HG03025 (cell line): ENCODE measurements at regions not wholly inside any gene's neighbourhood (a gene's known extent, or its start where the extent isn't known, plus 50 kb on each side); places are given as distances from the start of the nearest gene placed in this dataset.
"Not testable (repeated sequence)": the region's sequence is repeated elsewhere in the genome, so short reads cannot be mapped to it uniquely, and the experiment has no call there.

Source experiments
- ATAC-seq: cut with Tn5 transposase; IDR thresholded peaks from one replicate; pipeline ENCODE4 v1.9.1; 2021; ENCODE audit warnings: mild to moderate bottlenecking, moderate library complexity; ENCODE audit not compliant: unreplicated experiment, low FRiP score

DNA sequence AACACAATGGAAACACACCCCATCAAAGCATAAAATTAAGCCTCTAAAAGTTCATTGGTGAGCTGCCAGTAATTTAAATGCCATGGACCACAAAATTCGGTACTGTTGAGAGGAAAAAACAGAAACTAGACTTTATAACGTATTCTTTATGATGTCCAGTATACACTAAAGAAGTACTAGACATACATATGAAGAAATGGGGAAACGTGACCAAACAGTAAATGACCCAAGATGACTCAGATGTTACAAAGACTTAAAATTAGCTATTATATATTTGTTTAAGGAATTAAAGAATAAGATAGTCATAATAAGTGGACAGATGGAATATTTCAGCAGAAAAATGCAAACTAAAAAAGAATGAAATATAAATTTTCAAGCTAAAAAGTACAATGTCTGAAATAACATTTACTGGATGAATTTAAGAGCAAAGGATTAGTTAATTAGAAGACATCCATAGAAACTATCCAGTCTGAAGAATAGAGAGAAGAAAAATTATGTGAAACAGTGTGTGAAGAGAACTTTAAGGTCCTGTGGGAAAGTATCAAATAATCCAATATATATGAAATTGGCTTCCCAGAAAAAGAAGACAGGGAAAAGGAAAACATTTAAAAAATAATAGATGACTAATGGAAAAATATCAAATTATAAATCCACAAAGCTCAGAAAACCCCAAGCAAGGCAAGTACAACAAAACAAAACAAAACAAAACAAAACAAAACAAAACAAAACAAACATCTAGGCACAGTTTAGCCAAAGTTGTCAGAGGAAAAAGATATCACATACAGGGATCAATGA lies 69.4 kb downstream of the SAMD9 start:
- no peak for ATAC-seq

DNA sequence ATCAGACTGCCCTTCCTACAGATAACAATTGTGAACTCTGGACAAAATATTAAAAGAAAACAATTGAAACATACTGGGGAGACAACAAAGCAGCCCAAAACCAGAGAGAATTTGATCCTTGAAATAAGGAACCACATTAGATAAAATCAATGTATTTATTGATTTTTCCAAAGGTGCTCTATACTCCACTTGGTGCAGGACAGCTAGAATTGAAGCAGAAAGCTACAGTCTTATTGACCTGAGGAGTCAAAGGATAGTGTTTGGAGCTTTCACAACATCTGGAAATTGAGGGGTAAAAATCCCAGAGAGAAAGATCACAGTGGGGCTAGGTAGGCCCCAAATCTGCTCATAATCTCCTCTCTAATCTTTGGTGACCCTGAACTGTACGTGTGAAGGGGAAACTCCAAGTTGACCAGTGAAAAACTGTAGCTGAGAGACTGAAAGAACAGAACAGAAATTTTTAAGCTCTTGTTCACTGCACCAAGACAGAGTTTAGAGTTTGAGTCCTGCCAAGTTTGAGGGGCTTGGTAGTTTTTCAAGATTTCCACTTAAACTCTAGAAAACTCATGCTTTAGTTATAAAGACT lies 70.2 kb downstream of the SAMD9 start:
- ATAC-seq: no peak

DNA sequence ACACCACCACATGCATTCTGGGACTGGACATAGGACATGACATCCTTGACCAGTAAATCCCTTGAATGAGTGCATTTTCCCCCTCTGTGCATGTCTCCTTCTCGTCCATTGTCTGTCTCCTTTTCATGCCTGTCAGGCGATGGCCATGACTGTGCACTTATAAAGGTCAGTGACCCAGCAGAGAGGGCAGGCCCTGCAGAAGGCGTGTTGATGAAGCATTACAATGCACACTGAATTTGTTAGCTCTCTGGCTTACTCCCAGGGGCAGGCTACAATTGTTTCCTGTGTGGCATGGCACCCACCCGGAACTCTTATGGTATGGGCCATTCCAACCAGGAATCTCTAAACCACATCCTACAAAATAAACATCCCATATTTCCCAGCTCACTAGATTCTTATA lies 71.1 kb downstream of the SAMD9 start:
- ATAC-seq: no peak

DNA sequence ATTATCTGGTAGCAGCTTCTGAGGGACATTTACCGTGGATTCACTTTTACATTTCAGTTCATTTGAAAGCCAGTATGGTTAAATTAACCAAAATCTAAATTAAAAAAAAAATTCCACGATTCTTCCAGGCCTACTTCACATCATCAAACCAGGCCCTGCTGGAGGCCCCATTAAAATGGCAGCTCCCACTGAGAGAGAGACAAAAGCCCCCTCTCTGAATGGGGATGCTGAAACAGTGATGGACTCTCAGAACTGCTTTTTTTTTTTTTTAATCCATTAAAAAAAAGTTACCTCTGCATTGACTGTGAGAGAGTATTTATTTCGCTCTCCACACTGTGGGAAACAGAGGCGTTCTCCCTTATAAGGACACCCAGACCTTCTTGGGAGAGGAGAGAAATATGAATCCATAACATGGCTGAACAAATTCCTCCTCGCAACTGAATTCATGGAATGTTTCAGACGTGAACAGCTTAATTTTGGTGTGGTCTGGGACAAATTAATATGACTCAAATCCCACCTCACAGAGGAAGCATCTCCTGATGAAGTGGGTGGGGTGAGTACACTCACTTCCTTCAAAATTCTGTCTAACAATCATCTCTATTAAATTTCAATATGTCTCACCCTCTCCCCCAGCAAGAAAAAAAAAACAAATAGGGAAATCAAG lies 73.5 kb downstream of the SAMD9 start:
- ATAC-seq: no peak

DNA sequence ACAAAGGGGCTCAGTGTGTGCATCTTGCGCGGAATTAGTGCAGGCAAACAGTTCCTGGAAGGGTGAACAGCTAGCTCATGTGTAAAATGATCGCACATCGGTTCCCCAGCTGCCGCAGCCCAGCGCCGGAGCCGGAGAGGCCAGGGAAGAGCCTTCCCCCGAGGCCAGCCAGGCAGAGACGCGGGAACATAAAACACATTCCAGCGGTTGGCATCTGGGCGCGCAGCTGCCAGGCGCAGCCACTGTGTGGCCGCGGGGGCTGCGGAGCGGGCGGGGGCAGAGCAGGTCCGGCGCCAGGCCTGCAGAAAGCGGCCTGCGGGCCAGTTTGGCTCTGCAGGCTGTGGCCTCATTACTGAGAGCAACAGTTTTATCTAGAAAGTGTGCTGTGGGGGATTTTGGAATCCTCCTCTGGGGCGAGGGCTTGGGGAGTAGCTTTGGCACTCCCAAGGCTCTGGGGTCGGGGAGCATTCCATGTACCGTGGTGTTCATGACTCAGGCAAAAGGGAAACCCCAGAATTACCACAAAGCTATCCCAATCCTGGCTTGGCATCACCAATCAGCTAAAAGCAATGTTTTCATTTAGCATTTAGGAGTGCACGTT lies 74.3 kb downstream of the SAMD9 start:
- no peak for ATAC-seq

DNA sequence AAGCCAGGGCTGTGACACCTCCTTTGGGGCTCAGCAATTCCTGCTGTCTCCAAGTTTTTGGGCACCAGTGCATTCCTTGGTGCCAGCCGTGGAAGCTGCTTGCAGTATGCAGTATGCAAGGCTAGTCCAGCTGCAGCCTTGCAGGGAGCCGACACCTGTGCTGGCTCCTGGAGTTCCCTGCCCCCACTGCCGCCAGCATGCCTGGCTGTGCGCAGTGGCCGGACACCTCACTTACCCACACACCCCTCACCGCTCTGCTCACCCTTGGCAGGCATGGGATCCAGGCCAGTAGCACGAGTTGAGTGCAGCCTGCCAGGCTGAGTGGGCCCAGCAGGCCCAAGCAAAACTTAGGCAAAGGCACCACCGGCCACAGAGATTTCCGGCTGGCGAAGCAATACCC lies 77.4 kb downstream of the SAMD9 start:
- no peak for ATAC-seq

DNA sequence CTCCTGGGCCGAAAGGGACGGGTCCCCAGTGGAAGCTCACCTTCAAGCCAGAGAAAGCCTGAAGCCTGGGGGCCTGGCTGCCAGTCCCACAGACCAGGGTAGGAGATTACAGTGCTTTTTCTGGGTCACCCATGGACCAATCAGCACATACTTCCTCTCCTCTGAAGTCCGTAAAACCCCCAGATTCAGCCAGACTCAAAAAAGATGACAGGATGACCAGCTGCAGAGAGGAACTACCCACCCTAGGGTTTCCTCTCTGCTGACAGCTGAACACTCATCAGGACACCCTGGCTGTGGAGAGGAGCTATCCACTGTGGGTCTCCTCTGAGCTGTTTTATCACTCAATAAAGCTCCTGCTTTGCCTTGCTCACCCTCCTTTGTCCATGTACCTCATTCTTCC lies 78.0 kb downstream of the SAMD9 start:
- no peak for ATAC-seq

DNA sequence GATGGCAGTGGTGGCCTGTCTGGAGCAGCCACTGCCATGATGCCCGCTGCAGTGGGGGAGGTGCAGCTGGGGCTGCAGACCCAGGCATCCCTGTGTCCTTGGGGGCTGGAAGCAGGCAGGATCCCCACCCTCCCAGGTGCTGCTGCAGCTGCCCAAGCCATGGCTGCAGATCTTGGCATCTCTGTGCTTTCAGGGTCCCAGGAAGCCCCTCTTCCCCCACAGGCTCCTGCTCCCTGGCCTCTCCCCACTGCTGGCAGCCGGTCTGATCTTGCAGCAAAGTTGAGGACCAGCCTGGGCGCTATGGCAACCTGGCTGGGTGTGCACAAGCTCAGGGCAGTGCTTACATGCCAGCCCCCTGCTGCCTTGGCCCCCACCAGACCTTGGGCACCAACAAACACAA lies 78.5 kb downstream of the SAMD9 start:
- ATAC-seq: no peak

DNA sequence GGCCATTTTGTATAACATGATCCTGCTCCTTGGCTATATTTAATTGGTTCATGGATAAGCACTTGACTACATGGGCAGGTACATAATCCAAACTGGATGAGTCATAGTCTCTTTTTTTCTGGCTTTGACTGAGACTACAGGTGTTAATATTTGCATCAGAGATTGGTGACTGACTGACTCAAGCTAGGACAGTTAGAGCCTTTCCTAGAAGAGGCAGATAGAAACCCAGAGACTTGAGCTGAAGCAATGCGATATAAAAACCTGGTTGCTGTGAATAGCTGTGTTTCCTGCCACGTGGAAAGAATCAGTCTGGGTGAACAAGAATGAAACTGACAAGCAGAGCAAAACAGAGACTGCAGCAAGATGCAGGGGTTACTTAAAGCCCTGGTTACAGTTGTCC lies 81.0 kb downstream of the SAMD9 start:
- peak; percentile 94 for ATAC-seq

DNA sequence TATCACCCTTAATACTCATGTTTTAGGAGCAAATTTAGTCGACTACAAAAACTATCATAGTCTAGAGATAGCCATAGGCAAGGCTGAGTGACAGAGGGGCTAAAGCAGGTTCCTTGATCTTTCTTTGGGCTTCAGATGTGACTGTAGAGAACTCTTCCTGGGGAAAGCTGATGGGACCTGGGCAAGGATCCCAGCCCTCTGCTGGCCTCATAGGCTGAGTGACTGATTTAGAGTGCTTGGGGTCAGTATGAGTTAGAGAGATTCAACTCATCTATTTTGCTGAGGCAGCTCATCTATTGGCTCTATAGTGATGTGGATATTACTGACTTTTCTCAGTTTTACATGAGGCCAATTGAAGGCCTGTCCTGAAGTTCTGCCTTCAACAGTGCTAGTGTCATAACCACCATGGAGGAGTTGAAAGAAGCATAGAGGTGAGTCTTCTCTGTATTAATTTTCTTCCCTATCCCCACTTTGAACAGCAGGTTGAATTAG lies 81.6 kb downstream of the SAMD9 start:
- peak; percentile 5 for ATAC-seq

DNA sequence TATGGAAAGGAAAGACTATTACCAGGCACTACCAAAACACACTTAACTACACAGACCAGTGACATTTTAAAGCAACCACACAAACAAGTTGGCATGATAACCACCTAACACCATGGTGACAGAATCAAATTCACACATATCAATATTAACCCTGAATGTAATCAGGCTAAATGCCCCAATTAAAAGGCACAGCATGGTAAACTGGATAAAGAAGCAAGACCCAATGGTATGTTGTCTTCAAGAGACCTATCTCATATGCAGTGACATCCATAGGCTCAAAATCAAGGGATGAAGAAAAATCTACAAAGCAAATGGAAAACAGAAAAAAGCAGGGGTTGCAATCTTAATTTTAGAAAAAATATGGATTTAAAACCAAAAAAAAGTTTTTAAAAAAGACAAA lies 86.0 kb downstream of the SAMD9 start:
- ATAC-seq: no peak

DNA sequence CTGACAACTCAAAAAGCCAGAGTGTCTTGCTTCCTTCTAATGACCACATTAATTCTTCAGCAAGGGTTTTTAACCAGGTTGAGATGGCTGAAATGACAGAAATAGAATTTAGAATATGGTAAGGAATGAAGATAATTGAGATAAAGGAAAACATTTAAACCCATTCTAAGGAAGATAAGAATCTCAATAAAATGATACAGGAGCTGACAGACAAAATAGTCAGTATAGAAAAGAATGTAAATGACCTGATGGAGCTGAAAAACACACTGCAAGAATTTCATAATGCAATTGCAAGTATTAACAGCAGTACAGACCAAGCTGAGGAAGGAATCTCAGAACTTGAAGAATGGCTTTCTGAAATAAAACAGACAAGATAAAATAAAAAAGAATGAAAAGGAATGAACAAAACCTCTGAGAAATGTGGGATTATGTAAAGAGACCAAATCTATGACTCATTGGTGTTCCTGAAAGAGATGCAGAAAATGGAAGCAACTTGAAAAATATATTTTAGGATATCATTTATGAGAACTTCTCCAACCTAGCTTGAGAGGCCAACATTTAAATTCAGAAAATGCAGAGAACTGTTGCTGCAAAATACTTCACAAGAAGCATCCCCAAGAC lies 87.1 kb downstream of the SAMD9 start:
- ATAC-seq: no peak

DNA sequence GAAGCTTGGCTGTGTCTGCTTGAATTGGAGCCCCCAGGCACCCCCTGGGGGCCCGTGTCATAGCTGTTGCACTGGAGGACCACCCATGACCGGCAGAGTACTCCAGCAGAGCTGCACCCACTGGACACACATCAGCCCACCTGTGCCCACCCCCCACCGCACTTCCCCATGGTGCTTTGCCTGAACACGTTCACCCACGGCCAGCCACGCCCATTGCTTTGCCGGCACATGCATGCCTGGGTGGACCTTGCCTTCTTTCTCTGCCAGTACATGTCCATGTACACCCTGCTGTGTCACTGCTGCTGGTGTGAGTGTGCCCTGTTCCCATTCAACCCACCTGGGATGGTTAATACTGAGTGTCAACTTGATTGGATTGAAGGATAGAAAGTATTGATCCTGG lies 88.7 kb downstream of the SAMD9 start:
- ATAC-seq: no peak

DNA sequence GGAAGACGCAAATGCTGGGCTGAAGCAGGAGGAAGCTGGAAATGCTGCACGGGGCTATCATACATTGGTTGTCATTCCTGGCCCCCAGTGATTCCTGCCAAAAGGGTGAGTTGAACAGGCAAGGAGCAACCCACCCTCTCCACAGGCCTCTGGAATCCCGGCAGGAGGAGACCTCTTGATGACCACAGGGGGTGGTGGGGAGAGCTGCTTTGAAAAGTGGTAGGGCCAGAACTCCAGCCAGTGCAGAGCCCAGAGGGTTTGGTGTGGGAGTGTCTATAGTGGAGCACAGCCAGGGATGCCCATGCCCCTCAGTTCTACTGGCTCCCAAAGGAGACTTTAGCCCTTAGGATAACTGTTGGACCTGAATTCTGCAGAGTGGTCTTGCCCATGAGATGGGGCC lies 89.2 kb downstream of the SAMD9 start:
- ATAC-seq: no peak

DNA sequence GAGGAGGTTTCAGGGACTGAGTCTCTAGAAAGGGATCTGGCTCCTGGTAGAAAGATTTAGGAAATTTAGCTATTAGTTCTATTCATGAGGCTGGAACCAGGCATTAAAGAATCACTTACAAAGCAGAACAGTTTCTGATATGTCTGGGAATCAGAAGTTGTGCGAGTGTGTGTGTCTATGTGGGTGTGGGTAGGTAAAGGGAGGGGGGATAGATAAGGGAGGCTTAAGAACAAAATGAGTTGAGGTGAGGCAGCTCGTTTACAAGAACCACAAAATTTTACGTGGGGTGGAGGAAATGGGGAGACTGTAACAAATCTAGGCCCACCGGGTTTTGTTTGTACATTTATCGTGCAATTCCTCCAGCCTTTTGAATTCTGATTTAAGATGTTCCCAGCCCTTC lies 90.7 kb downstream of the SAMD9 start:
- ATAC-seq: no peak

DNA sequence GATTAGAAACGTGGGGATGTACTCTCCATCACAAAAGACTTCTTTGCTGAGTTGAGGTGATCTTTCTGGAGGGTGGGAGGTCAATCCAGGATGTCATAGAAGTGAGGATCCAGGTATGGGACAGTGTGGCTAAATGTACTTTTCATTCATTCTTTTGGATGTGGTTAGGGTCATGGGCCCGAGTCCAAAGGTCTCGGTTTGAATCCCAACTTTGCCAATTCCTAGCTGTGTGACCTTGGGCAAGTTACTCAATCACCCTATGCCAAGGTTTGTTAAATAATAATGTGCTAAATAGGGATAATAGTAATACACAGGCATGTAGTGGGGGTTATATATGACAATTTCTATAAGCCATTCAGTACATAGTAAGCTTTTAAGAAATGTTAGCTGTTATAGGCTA lies 91.4 kb downstream of the SAMD9 start:
- no peak for ATAC-seq

DNA sequence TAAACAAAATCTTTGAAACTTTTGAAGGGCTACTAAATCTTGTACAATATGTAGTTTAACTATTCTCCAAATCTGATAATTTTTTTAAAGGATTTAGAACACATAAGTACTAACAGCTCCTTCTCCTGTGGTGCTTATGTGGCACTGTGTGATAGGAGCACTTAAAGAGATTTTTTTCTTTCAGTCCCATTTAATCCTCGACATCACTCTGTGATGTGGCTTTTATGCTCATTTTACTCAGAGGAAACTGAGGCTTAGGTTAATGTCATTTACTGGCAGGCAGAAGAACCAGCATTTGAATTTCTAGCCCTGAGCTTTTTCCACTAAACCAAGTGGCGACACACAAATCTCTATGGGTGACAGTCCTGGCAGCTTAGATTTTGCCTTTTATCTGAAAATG lies 92.4 kb downstream of the SAMD9 start:
- ATAC-seq: no peak

DNA sequence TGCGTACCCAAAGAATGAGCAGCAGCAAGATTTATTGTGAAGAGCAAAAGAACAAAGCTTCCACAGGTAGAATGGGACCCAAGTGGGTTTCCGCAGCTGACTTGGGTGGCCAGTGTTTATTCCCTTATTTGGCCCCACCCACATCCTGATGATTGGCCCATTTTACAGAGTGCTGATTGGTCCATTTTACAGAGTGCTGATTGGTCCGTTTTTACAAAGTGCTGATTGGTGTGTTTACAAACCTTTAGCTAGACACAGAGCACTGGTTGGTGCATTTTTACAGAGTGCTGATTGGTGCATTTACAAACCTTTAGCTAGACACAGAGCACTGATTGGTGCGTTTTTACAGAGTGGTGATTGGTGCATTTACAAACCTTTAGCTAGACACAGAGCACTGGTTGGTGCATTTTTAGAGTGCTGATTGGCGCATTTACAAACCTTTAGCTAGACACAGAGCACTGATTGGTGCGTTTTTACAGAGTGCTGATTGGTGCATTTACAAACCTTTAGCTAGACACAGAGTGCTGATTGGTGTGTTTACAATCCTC lies 94.8 kb downstream of the SAMD9 start:
- ATAC-seq: not testable (repeated sequence)

DNA sequence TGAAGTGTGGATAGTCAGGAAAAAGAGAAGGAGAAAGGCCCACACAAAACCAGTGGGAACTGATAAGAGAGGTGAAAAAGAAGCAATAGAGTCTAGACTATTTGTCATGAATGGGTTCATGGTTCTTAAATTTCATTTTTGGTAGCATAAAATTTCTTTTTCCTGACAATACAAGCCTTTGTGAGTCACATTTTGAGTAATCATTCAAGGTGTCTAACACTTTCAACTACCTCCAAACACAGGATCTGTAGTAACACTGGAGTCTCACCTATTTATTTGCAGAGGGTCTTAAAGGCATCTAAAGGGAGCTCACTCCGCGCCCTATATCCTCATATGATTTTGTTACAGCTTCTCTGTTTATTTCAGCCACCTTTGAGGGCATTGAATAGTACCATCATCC lies 96.0 kb downstream of the SAMD9 start:
- no peak for ATAC-seq

DNA sequence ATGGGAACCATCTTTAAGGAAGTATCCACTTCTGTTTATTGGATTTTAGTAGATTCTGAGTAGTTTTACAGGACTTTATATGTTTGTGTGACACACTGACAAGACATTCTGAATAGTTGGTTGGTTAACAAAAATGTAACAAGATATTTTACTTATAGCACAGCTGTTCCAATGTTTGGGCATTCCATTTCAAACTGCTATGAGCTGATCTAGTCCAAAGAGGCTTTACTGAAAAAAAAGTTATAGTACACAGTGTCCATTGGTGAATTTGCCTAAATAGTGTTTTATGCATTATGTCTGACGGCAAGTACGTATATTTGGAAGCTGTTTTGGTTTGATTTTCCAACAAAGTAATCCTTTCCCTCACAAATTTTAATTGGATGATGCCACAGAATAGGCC lies 99.1 kb downstream of the SAMD9 start:
- ATAC-seq: no peak
